GM10266 (cell line): ENCODE measurements at regions not wholly inside any gene's neighbourhood (a gene's known extent, or its start where the extent isn't known, plus 50 kb on each side); places are given as distances from the start of the nearest gene placed in this dataset.

Experiments used
- DNase-seq: peaks from one replicate; pipeline ENCODE4 v3.0.0; 2012; ENCODE audit errors: extremely low spot score
- CTCF ChIP-seq: IDR thresholded peaks from 2 replicates; pipeline ENCODE4 v1.5.1; 2012; ENCODE audit warnings: mild to moderate bottlenecking, low read depth; ENCODE audit not compliant: control insufficient read depth, insufficient read depth; ENCODE audit errors: missing control alignments

- no peak for DNase-seq
- TF ChIP-seq CTCF: no peak
Measured at GRCh38 chr10:123485341-123485960, 180.7 kb upstream of the GPR26 start.

DNA sequence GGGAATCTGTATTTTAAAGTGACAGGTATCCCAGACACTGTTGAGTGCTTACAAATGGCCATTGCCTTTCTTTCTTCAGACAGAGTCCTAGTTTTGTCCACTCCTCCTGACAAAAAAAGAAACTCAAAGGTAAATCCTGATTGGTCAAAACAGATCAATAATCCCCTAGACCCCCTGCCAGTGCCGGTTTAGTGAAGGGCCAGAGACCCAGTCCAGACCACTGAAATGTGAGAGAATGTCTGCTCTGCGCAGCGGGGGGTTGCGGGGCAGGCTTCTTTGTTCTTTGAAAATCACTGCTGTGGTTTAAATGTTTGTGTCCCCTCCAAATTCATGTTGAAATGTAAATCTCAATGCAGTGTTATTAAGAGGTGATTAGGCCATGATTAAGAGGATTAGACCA, 177.7 kb upstream of the GPR26 start:
- TF ChIP-seq CTCF: no peak
- no peak for DNase-seq

- DNase-seq: no peak
- TF ChIP-seq CTCF: no peak
Measured at GRCh38 chr10:123491364-123491763, 174.8 kb upstream of the GPR26 start.

DNA sequence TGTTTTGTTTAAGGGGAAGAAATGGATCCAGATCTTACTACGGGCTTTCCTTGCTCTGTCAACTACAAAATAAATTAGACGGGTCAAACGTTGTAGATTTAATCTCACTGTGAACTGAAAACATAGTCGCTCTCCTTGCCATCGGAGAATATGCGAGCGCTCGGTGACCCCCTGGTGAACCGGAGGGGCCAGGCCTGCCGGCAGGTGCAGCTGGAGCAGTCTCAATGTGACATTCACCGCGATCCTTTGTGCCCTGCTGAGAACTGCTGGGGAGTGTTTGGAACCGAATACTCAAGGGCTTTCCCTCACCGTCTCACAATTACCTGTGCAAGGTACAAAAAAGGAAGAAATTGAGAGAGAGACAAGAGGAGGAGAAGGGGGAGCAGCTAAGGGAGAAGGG, 174.1 kb upstream of the GPR26 start:
- DNase-seq: no peak
- TF ChIP-seq CTCF: no peak

DNA sequence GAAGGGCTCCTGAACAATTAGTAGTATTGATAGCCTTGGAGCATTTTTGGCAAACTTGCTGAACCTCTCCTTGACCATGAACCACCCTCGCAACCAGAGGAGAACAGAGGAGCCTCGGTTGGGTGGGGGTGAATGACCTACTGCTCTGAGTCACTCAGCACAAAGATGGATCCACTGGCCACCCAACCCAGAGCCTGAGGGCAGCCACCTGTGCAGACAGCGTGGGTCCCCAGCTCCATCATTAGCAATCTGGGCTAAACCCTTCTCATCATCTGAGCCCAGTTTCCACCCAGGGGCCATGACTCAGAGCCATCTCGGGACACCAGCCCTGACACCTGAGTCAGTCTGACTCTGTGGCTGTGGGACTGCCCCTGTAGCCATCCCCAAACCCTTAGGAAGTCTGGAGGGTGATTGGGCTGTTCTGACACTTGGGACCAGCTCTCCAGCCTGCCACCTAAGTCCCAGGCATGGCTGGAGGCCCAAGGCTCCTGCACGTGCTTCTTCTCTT, 171.8 kb upstream of the GPR26 start:
- no peak for TF ChIP-seq CTCF

GRCh38 chr10:123496375-123496774, 169.8 kb upstream of the GPR26 start:
- DNase-seq: no peak
- TF ChIP-seq CTCF: no peak

More for the DNA sequence above, 171.8 kb upstream of the GPR26 start:
- no peak for DNase-seq

DNA sequence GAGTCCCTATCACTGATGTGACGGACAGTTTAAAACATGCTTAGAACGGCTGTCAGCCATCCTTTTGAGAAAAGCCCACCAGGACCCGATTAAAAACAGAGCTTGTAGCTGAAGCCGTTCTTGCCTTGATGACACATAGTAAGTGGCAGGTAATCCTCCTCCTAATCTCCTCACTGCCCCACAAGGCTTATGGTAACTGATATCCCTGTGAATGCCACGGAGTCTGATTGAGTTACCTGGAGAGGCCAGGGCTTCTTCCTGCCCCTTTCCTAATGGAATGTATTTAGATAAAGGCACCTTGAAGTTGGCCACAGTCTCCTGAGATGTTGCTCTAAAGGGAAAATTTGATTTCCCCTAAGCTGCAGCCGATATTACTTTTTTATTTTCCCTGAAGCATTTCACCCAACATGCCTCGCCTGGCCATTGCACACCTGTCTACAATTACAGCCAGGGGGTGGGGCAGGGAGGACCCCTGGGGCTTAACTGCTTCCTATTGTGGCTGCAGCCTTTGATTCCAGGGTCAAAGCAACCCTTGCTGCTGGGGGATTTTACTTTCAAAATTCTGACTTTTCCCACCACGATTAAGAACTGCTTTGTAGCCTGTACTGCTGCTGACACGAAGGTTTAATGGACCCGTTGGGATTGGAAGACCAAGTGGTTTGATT, 169.0 kb upstream of the GPR26 start:
- DNase-seq: no peak
- no peak for TF ChIP-seq CTCF
